HG02943 (cell line): ENCODE measurements at regions not wholly inside any gene's neighbourhood (a gene's known extent, or its start where the extent isn't known, plus 50 kb on each side); places are given as distances from the start of the nearest gene placed in this dataset.

Experiments
- ATAC-seq: cut with Tn5 transposase; IDR thresholded peaks from one replicate; pipeline ENCODE4 v1.9.1; 2021; ENCODE audit warnings: mild to moderate bottlenecking, low read depth, moderate library complexity; ENCODE audit not compliant: unreplicated experiment

DNA sequence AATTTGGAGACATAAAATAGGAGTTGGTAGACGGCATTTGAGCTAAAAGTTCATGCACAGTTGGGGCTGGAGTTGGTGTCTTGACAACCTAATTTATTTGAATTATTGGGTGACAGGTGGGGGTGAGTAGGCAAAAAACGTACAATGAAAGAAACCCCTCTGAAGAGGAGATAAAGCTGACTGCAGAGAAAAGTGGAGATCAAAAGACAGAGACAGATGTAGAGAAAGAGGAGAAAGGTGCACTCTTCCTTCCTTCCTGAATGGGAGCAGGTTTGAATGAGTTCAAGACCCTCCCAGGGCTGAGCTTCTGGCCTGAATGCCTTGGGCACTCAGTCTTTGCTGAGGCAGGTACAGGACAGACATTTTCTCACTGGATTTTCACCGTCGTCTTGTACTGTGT lies 284.3 kb downstream of the DHX35 start:
- ATAC-seq, result no peak

DNA sequence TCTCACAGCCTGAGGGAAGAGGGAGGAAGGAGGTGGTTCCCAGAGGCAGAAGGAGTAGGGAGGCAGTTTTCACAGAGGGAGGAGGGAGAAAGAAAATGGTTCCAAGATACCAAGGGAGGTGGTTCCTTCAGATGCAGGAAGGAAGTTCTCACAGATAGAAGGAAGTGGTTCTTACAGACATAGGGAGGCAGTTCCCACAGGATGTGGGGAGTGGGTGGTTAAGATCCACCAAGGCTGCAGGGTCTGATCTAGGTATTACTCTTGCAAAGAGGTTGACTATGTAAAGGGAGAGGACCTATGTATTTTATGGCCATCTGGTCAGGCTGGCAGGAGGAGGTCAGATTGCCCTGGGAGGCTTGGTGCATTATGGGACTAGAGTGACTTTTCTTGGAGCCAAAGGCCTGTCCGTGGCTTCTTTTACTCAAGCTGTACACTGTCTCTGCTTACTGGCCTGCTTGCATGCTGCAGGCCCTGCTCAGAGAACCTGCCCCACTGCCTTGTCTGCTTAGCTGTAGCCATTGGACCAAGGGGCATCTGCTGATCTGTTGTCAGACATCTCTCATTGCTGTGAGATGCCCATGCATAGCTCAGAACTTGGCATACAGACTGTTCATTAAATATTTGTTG lies 283.7 kb downstream of the DHX35 start:
- ATAC-seq, result no peak

DNA sequence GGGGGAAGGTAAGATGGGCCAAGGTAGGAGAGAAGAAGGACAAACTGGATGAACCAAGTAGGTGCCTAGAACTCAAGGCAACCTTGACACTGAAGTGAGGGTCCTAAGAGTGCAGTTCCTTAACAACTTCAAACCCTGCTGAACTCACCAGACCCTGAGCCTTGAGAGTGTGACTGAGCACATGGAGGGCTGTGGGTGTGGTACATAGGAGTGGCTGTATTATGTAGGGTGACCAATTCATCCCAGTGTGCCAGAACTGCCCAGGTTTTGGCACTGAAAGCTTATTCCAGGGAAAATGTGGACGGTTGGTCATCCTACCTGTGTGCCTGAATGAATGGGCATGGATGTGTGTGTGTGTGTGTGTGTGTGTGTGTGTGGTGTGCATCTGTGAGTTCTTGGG lies 281.8 kb downstream of the DHX35 start:
- no peak for ATAC-seq

DNA sequence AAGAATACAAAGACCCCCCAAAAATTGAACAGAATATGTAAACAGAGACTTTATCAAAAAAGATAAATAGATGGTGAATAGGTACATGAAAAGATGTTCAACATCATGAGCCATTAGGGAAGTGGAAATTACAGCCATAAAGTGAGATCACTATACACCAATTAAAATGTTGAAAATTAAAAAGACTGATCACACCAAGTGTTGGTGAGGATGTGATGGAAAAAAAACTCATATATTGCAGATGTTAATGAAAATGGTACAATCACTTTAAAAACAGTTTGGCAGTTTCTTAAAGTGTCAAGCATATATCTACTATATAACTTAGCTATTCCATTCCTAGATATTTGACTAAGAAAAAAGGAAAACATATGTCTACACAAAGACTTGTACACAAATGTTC lies 280.5 kb downstream of the DHX35 start:
- ATAC-seq, result no peak

DNA sequence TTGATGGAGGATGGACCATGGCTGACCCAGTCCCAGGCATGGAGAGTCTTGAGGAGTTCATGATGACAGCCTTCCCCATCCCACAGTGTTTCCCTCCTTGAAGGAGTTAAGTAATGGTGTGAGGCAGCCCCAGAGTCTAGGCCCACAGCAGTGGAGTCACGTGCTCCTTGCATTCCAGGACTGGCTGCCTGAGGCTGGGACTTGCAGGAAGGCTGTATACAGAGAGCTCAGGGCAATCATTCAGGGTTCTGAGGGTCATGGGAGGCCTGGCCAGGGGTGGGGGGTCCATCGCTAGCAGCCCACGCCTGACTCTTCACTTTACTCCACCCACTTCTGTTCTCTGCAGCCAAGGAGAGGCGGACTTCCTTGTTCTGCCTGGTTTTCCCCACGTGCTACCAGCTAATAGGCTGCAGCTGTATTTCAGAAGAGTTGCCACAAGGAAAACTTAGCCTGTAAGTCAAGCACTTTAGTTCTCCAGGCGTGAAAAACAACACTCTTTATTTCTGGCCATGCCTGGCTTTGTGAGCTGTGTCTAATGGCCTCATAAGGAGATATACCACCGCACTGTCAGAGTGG lies 272.5 kb downstream of the DHX35 start:
- no peak for ATAC-seq

DNA sequence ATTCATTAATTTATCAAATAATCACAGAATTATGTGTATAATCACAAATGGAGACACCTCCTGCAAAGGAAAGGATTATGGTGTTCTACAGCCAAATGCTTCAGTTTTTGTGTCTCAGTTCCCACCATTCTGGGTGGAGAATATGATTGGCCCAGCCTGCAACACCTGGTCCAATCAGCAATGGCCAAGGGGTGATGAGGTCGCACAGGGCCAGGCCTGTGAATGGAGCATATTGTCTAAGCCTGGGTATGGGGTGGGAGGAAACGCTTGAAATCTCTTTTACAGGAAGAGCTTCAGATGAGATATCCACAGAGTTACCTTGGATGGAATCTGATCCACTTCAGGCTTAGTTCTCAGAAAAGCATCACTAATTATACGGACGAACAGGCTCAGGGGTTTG lies 271.6 kb downstream of the DHX35 start:
- no peak for ATAC-seq

DNA sequence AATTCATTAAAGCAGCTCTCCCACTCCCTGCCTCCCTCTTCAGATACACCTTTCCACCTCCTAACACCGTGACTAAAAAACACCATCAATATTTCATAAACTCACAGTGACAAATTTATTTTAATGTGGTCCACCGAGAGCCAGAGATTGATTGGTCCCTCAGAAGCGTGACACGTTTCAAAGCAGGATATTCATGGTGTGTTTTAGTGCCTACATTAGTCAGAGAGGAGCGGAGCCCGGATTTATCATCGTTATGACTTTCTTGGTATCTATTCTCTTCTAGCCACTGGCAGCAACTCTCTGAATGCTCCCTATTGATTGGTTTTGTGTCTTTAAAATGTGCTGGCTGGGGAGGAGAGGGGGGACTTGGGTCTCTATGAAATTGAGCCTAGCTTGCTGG lies 265.3 kb downstream of the DHX35 start:
- ATAC-seq, result no peak

DNA sequence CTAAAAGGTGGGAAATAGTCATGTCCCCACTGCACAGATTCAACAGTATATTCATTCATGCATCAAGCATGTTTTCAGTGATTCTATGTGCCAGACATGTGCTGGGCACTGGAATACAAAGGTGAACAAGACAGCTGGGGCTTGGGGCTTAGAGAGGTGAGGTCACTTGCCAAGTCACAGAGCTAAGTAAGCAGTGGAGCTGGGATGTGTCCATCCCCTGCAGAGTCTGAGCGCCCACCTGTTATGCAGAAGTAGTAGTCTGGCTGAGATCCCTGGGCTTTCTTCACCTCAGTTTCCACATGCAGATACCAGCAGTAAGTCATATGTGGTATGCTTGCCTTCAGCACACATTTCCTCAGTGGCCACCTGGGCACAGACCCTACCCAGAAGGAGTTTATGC lies 263.8 kb downstream of the DHX35 start:
- no peak for ATAC-seq

DNA sequence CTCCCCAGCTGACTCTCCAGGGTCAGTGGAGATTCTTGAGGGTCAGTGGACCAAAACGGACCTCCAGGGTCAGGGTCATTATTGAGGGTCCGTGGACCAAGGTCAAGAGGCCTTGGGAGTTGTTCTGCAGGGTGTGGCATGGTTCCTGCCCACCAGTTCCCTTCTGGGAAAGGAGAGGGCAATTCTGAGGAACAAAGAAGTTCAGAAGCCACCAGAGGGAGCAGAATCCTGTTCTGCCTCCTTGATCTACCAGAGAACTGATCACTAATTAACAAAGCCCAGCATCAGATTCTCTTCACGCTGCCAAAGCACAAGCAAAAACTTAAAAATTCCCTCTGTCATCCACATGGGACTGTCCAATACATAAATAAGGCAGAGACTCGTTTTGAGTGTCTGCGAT lies 263.4 kb downstream of the DHX35 start:
- ATAC-seq, result no peak

DNA sequence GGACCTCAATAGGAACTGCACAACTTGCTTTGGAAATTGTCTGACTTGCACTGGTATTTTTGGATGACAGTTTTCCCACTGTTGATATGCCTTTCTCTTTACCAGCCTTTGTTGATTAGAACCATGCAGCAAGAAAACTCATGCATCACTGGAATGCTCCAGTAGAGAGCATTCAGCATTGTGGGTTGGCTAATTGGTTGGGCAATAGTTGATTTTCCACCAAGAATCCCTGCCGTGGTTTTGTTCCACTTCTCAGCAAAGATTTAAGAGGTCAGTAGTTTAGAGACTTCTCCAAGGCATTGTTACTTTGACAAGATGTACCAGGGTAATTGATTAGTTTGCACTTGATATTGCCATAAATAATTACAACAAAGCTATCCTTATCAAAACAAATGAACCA lies 260.0 kb downstream of the DHX35 start:
- no peak for ATAC-seq

DNA sequence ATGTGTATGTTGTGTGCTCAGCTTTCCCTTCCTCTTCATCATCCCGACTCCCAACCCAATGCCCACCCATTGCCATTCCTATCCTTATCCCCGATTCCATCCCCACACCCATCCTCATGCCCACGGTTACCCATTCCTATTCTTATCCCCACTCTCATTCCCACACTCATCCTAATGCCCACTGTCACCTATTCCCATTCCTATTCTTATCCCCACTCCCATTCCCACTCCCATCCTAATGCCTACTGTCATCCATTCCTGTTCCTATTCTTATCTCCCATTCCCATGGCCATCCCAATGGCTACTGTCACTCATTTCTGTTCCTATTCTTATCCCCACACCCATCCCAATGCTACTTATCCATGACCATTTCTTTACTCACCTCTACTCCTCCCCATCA lies 254.1 kb downstream of the DHX35 start:
- no peak for ATAC-seq

DNA sequence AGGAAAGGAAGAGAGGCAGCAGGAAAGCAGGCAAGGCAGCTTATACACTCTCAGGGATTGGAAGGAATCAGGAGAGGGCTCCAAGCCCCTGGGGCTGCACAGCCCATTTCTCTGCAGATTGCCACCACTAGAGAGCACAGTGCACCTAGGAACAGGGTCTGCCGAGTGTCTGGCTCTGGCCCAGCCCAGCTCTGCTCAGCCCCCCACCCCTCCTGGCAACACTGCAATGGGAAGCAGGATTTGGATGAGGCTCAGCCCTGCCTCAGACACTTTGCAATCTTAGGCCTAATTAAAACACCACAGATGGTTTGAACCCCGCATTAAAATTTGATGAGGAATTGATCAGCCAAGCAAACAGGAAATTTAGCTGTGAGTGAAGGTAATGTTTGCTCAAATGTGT lies 252.7 kb downstream of the DHX35 start:
- no peak for ATAC-seq

DNA sequence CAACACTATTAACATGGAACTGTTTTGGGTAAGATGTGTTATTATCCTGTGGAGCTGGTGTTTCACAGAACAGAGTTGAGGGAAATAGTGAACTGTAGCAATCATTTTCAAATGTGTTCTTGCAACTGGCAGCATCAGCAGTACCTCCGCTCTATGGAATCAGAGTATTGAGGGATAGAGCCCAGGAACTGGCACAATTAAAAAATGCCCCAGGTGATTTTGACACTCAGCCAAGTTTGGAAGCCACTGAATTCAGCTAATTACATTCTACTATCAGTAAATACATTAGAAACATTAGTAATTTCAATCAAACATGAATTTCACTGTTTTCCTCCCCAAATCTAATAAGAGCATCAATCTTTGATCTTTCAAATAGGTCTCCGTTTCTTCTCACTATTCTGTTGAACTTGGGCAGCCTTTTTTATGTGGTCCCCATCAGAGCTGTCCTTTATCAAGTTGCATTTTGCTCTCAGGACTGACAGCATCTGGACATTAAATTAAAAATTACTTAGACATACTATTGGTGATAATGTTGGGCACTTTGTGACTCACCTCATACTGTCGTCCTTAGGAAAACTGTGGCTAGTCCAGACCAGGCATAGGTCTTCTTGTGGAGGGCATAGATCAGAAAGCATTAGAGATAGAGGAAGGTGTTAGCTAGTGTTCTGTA lies 251.5 kb downstream of the DHX35 start:
- ATAC-seq, result no peak

DNA sequence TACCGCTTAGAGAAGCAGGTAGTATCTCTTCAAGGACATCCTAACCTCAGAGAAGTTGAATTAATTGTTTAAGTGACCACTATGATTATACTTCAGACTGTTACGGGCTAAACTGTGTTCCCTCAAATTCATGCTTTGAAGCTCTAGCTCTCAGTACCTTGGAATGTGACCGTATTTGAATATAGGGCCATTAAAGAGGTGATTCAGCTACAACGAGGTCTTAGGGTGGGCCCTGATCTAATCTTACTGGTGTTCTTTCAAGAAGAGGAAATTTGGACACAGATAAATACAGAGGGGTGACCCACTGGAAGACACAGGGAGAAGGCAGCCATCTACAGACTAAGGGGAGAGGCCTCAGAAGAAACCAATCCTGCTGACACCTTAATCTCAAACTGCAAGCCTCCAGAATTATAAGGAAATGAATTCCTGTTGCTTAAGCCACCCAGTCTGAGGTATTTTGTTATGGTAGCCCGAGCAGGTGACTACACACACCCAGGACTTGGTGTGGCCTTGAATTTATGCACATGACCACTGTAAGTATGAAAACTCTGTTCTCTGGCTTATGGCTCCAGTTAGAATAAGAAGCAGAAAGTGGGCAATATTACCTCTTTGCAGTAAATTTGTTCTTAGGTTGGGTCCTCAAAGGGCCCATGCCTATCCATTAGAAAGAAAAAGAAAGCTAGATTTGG lies 249.1 kb downstream of the DHX35 start:
- ATAC-seq, result no peak

DNA sequence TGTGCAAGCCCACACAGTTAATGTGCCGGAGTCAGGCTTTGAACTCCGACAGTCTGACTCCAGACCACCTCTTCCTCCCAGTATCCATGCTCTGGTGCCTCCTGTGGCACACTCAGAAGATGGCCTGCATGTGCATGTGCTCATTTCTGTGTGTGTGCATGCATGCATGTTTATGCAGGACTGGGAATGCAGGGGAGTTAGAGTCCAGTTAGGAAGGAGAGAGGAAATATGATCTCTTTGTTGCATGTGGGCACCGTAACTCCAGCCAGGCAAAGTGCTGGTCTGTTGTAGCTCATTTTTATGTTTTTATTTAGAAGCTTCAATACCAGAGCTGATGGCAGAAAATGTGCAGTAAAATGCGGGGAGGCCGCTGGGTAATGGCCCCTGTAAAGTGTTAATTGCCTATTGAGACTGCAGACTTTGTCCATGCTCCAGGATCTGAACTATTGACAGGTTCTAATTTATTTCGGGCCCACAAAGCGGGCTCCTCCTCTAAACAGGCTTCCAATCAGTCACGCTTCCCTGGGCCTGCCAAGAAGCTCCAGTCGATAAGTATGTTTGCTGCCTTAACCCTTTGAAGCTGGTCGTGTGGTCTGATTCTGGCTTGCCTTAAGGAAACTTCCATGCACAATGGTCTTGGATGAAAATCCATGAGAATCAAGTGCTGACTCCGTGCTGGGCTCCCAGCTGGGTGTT lies 248.3 kb downstream of the DHX35 start:
- ATAC-seq, result no peak

DNA sequence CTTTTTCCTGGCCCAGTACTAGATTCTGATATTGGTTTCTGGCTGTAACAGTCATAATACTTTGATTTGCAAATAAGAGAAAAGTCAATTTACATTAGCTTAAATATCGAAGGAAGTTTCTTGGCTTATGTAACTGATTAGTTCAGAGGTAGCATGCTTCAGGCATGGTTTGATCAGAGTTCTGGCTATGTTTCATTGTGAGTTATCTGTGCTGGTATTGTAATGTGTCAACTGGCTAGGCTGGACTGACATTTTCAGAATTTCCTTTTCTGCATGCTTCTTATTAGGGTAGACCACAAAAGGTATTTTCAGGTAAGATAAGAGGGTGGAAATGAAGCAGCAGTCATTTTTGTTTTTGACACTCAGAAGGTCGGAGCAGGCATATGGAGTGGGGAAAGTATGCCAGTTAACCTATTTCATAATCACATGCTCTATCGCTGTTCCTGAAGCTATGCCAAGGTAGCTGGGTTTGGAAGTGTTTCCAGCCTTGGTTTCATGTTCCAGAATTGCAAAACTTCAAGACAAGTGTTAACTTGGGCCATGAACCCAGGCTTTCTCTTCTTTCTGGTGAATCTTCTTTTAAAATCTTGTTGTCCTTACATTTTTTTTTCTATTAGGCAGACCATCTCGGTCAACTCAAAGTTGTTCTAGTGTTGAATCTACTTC lies 244.9 kb downstream of the DHX35 start:
- ATAC-seq, result no peak

DNA sequence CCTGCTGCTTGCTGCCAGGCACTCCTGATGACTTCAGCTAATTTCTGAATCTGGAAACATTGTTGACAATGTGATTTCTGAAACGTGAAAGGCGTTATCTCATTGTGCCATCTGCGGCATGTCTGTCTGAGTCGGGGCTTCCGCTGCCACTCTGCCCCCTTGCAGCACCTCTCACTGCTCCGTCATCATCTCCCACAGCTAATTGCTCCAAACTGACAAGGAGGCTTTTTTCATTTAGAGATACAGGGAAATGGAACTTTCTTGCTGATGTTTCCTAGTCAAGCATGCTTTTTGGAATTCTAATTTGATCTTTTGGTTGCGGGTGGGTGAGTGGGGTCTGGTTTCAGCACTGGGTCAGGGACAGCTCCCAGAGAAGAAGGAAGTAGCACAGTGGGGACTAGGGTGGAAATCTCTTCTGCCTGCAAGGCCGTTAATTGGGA lies 233.5 kb downstream of the DHX35 start:
- no peak for ATAC-seq

DNA sequence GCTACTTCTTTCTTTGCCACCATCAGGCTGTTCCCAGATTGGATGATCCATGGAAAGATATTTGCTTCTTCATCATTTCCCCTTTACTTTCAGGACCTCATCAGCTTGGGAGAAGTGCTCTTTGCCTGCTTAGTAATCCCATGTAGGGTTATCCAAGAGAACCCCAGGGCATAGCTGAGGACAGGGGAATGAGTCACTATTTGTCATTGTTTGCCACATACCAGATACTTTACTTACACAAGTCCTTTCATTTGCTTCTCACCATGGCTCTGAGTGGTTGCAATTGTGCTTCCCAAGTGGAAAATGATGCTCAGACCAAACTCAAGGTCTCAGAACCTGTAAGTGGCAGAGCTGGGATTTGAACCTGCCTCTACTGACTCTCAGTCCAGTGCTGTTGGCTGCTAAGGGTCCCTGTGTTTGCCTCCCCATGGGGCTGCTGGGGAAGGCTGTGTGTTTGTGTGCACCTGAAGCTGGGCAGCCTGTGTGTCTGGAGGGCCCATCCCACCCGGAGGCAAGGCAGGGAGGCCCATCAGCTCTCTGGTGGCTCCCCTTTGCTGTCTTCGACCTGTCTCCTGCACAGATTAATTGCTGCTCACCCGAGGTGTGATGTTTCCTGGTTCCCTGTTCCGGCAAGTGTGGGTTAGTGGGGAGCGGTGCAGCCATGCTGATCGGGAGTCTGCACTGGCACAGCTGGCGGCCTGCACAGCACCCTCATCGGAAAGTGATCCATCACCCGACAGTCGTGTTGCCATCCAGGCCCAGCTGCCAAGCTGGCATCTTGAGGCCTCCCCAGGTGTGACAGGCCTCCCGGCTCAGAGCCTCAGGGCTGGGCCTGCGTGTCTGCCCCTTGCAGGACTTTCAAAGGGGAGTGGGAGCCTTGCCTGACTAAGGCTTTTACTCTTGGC lies 228.8 kb downstream of the DHX35 start:
- ATAC-seq, result no peak

DNA sequence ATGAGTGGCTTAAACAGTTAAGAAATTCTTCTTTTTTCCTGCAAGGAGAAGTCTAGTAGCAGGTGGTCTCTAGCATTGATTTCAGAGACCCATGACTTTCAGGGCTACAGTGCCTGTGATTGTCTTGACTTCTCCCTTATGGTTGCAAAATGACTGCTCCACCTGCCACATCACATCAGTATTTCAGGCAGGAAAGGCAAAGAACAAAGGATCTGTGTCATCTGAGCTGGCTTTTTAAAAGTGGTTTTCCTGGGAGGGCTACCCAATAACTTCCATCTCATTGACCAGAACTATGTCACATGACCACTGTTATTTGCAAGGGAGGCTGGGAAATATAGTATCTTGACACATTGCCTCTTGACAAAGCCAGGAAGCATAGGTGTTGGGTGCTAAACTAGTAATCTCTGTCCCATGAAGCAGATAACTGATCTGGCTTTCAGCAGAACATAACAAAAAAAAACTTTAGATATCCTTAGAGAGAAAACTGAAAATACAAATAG lies 226.2 kb downstream of the DHX35 start:
- ATAC-seq, result no peak
